SU-DHL-6 (cell line): ENCODE measurements at regions not wholly inside any gene's neighbourhood (a gene's known extent, or its start where the extent isn't known, plus 50 kb on each side); places are given as distances from the start of the nearest gene placed in this dataset.
"Not testable (repeated sequence)": the region's sequence is repeated elsewhere in the genome, so short reads cannot be mapped to it uniquely, and the experiment has no call there.

Experiments used
- CTCF ChIP-seq: fragments of 200-600 bp; sonication (generic); IDR thresholded peaks from one replicate; pipeline ENCODE4 v1.5.1; 2017; ENCODE audit warnings: antibody characterized with exemption, mild to moderate bottlenecking, low read length, moderate library complexity; ENCODE audit not compliant: insufficient read depth, poor library complexity, severe bottlenecking
- EZH2phosphoT487 ChIP-seq: fragments of 200-600 bp; sonication (generic), shearing (Covaris generic); conservative IDR thresholded peaks from 2 replicates; pipeline ENCODE4 v1.6.1; 2018; ENCODE audit warnings: mild to moderate bottlenecking, antibody characterized with exemption, low read length, moderate library complexity, mixed read lengths

- not testable (repeated sequence) for TF ChIP-seq CTCF, EZH2phosphoT487
These were observed 65.3 kb upstream of the KCNJ18 start for GRCh38 chr17:21626987-21627386.
